Subcutaneous abdominal adipose tissue (tissue), 5 donors: ENCODE measurements at regions not wholly inside any gene's neighbourhood (a gene's known extent, or its start where the extent isn't known, plus 50 kb on each side); places are given as distances from the start of the nearest gene placed in this dataset.

Source experiments
- H3K27ac ChIP-seq: one replicate; pipeline ENCODE4 v1.7.0; 2013; ENCODE audit warnings: low read depth, mild to moderate bottlenecking, inconsistent platforms, low read length, moderate library complexity
- H3K27me3 ChIP-seq, 5 donors: one replicate each; pipeline ENCODE4 v1.7.0; 2013; ENCODE audit warnings: low read length in 5 of 5, inconsistent platforms in 1 of 5; ENCODE audit not compliant: control insufficient read depth in 5 of 5, insufficient read depth in 4 of 5
- H3K36me3 ChIP-seq, 5 donors: one replicate each; pipeline ENCODE4 v1.7.0; 2013; ENCODE audit warnings: low read length in 5 of 5; ENCODE audit not compliant: control insufficient read depth in 5 of 5, insufficient read depth in 5 of 5
- H3K4me1 ChIP-seq, 5 donors: one replicate each; pipeline ENCODE4 v1.7.0; 2013; ENCODE audit warnings: low read length in 5 of 5, mild to moderate bottlenecking in 3 of 5, moderate library complexity in 1 of 5; ENCODE audit not compliant: control insufficient read depth in 5 of 5, insufficient read depth in 5 of 5
- H3K4me3 ChIP-seq, 5 donors: one replicate each; pipeline ENCODE4 v1.7.0; 2013; ENCODE audit warnings: low read length in 5 of 5, low read depth in 1 of 5
- H3K9ac ChIP-seq, 5 donors: one replicate each; pipeline ENCODE4 v1.7.0; 2013; ENCODE audit warnings: low read length in 5 of 5, mild to moderate bottlenecking in 4 of 5, moderate library complexity in 3 of 5
- H3K9me3 ChIP-seq, 5 donors: one replicate each; pipeline ENCODE4 v1.7.0; 2013; ENCODE audit warnings: low read length in 5 of 5; ENCODE audit not compliant: control insufficient read depth in 5 of 5
- donor health status: healthy.
- donor health status: healthy.
- donor health status: healthy.
- donor health status: healthy.
- donor health status: healthy.

- Histone ChIP-seq H3K36me3 (no peaks in the 10 kb centered on the region), H3K4me3 (peak overlapping the region in 3 of 5 donors; percentile 38 to 54 (median 45)), H3K4me1 (peaks cover 0 to 12% (median 10%) of the 10 kb centered on the region in 5 donors), H3K27me3 (no peaks in the 10 kb centered on the region), H3K9ac (no peak overlapping the region), H3K9me3 (no peaks in the 10 kb centered on the region), H3K27ac (peak overlapping the region; percentile 9)
Measured at GRCh38 chr5:3715062-3715461, 119.4 kb downstream of the IRX1 start.

GRCh38 chr5:3729631-3730030 is 134.0 kb downstream of the IRX1 start:
- Histone ChIP-seq H3K9ac (no peak overlapping the region), H3K36me3 (no peaks in the 10 kb centered on the region), H3K27ac (no peak overlapping the region), H3K9me3 (no peaks in the 10 kb centered on the region), H3K27me3 (peaks cover 0 to 2% (median 0%) of the 10 kb centered on the region in 5 donors), H3K4me1 (peaks cover 0 to 5% (median 0%) of the 10 kb centered on the region in 5 donors), H3K4me3 (no peak overlapping the region)

GRCh38 chr5:3734632-3735031 is 139.0 kb downstream of the IRX1 start:
- H3K9me3 ChIP-seq = no peaks in the 10 kb centered on the region
- H3K27ac ChIP-seq = no peak overlapping the region
- no peak overlapping the region for H3K4me3 ChIP-seq
- no peak overlapping the region for H3K9ac ChIP-seq
- H3K4me1 ChIP-seq = no peaks in the 10 kb centered on the region
- H3K27me3 ChIP-seq = no peaks in the 10 kb centered on the region
- no peaks in the 10 kb centered on the region for H3K36me3 ChIP-seq

GRCh38 chr5:3736466-3736865 is 140.8 kb downstream of the IRX1 start:
- Histone ChIP-seq H3K27me3 (no peaks in the 10 kb centered on the region), H3K36me3 (no peaks in the 10 kb centered on the region), H3K4me3 (no peak overlapping the region), H3K9ac (no peak overlapping the region), H3K4me1 (no peaks in the 10 kb centered on the region), H3K27ac (no peak overlapping the region), H3K9me3 (no peaks in the 10 kb centered on the region)

GRCh38 chr5:3736926-3737325 is 141.3 kb downstream of the IRX1 start:
- H3K4me3 ChIP-seq = no peak overlapping the region
- no peaks in the 10 kb centered on the region for H3K27me3 ChIP-seq
- H3K36me3 ChIP-seq = no peaks in the 10 kb centered on the region
- H3K9me3 ChIP-seq = no peaks in the 10 kb centered on the region
- no peak overlapping the region for H3K27ac ChIP-seq
- H3K9ac ChIP-seq = no peak overlapping the region
- no peaks in the 10 kb centered on the region for H3K4me1 ChIP-seq

- Histone ChIP-seq H3K4me3 (no peak overlapping the region), H3K9ac (no peak overlapping the region), H3K27ac (no peak overlapping the region), H3K36me3 (no peaks in the 10 kb centered on the region), H3K4me1 (no peaks in the 10 kb centered on the region), H3K27me3 (no peaks in the 10 kb centered on the region), H3K9me3 (peaks cover 0 to 2% (median 0%) of the 10 kb centered on the region in 5 donors)
Measured at GRCh38 chr5:3738919-3739318, 143.3 kb downstream of the IRX1 start.

GRCh38 chr5:3740546-3741373 is 145.1 kb downstream of the IRX1 start:
- no peak overlapping the region for H3K4me3 ChIP-seq
- no peaks in the 10 kb centered on the region for H3K36me3 ChIP-seq
- H3K27ac ChIP-seq = no peak overlapping the region
- no peak overlapping the region for H3K9ac ChIP-seq
- peaks cover 0 to 2% (median 0%) of the 10 kb centered on the region in 5 donors for H3K9me3 ChIP-seq
- no peaks in the 10 kb centered on the region for H3K4me1 ChIP-seq
- H3K27me3 ChIP-seq = no peaks in the 10 kb centered on the region

- Histone ChIP-seq H3K27me3 (no peaks in the 10 kb centered on the region), H3K9ac (no peak overlapping the region), H3K36me3 (no peaks in the 10 kb centered on the region), H3K4me1 (no peaks in the 10 kb centered on the region), H3K4me3 (no peak overlapping the region), H3K27ac (no peak overlapping the region), H3K9me3 (peaks cover 0 to 2% (median 0%) of the 10 kb centered on the region in 5 donors)
Measured at GRCh38 chr5:3741374-3741770, 145.7 kb downstream of the IRX1 start.

GRCh38 chr5:3742750-3743149 is 147.1 kb downstream of the IRX1 start:
- H3K27ac ChIP-seq = no peak overlapping the region
- no peaks in the 10 kb centered on the region for H3K36me3 ChIP-seq
- no peaks in the 10 kb centered on the region for H3K4me1 ChIP-seq
- H3K9ac ChIP-seq = no peak overlapping the region
- no peaks in the 10 kb centered on the region for H3K27me3 ChIP-seq
- H3K9me3 ChIP-seq = peaks cover 0 to 5% (median 2%) of the 10 kb centered on the region in 5 donors
- H3K4me3 ChIP-seq = no peak overlapping the region

- Histone ChIP-seq H3K4me3 (no peak overlapping the region), H3K27ac (no peak overlapping the region), H3K4me1 (no peaks in the 10 kb centered on the region), H3K36me3 (no peaks in the 10 kb centered on the region), H3K9me3 (peaks cover 0 to 14% (median 0%) of the 10 kb centered on the region in 5 donors), H3K9ac (no peak overlapping the region), H3K27me3 (no peaks in the 10 kb centered on the region)
Measured at GRCh38 chr5:3751846-3752245, 156.2 kb downstream of the IRX1 start.
